Esophagus muscularis mucosa (tissue), 4 donors: ENCODE measurements at regions not wholly inside any gene's neighbourhood (a gene's known extent, or its start where the extent isn't known, plus 50 kb on each side); places are given as distances from the start of the nearest gene placed in this dataset.

ENCODE experiments used
- CTCF ChIP-seq, 3 experiments: fragments of 200-600 bp in 2 of 3; fragments of 450-650 bp in 1 of 3; sonication (generic) in 2 of 3; IDR thresholded peaks; one replicate each; pipeline ENCODE4 v1.5.1; 2017 to 2019; ENCODE audit warnings: antibody characterized with exemption in 3 of 3, mild to moderate bottlenecking in 2 of 3, moderate library complexity in 1 of 3
- EP300 ChIP-seq: sonication (generic); formaldehyde crosslinking; IDR thresholded peaks from one replicate; pipeline ENCODE4 v1.6.1; 2017; ENCODE audit warnings: antibody characterized with exemption
- POLR2A ChIP-seq: fragments of 450-650 bp; IDR thresholded peaks from one replicate; pipeline ENCODE4 v1.6.1; 2017; ENCODE audit warnings: antibody characterized with exemption, moderate library complexity, mild to moderate bottlenecking, low read depth

GRCh38 chr3:110711130-110711832 is 360.3 kb upstream of the NECTIN3 start:
- no peak for TF ChIP-seq POLR2A
- TF ChIP-seq CTCF (IDR thresholded peaks at IDR 0.05) = no peak
- no peak for TF ChIP-seq EP300
